K562 (cell line): ENCODE measurements at regions not wholly inside any gene's neighbourhood (a gene's known extent, or its start where the extent isn't known, plus 50 kb on each side); places are given as distances from the start of the nearest gene placed in this dataset.

ENCODE experiments used
- JUNB ChIP-seq: fragments of 450-650 bp; formaldehyde crosslinking; conservative IDR thresholded peaks from 2 replicates; pipeline ENCODE4 v1.4.0; 2020; ENCODE audit warnings: mild to moderate bottlenecking
- MEF2A ChIP-seq: IDR thresholded peaks from 2 replicates; pipeline ENCODE4 v1.6.1; 2011; ENCODE audit warnings: low read depth, mild to moderate bottlenecking, low read length, moderate library complexity; ENCODE audit not compliant: control insufficient read depth
- NFRKB ChIP-seq: fragments of 450-650 bp; IDR thresholded peaks from 2 replicates; pipeline ENCODE4 v1.6.1; 2016; ENCODE audit warnings: low read depth
- NRF1 ChIP-seq, 2 experiments: fragments of 450-650 bp; IDR thresholded peaks in 1 of 2; conservative IDR thresholded peaks in 1 of 2; 2 replicates each; pipeline ENCODE4 v1.6.1; 2014; ENCODE audit warnings: mild to moderate bottlenecking in 2 of 2
- POLR3A ChIP-seq: IDR thresholded peaks from 2 replicates; pipeline ENCODE4 v1.6.1; 2011; ENCODE audit warnings: borderline replicate concordance, mild to moderate bottlenecking, moderate library complexity; ENCODE audit not compliant: insufficient read length, insufficient read depth; ENCODE audit errors: extremely low read depth
- SREBF2 ChIP-seq: sonication (generic); formaldehyde crosslinking; IDR thresholded peaks from 2 replicates; pipeline ENCODE4 v1.4.0; 2020; ENCODE audit warnings: mild to moderate bottlenecking, missing genetic modification reagents
- ZNF699 ChIP-seq: fragments of 250-450 bp; sonication (Bioruptor Pico); IDR thresholded peaks from 2 replicates; pipeline ENCODE4 v1.8.0; 2021; ENCODE audit warnings: mild to moderate bottlenecking, moderate library complexity; ENCODE audit not compliant: insufficient replicate concordance

DNA sequence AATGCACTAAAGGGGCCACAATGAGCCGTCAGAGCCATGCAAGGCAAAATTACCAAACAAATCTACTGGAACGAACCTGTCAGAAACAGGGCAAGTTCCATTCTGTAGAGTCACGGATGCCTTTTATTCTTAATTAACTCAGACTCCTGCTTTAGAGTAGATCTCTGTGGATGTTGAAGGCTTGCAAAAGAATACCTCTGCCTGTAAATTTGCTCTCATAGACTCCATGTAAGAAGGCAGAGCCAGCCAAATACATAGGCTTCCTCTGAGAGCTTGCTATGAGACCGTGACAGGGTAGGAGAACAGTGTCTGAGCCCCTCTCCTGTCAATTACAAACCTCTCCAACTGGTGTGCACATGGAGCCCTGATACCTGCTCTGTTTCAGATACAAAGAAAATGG is 787.9 kb upstream of the POM121L12 start:
- no peak for TF ChIP-seq POLR3A
- no peak for TF ChIP-seq ZNF699 (CRISPR knock-in tag)
- TF ChIP-seq NFRKB = no peak
- no peak for TF ChIP-seq JUNB (CRISPR knock-in tag)
- TF ChIP-seq SREBF2 (CRISPR knock-in tag) = no peak
- TF ChIP-seq MEF2A = no peak
- no peak for TF ChIP-seq NRF1 (conservative IDR thresholded peaks at IDR 0.05 in 1 of 2, IDR thresholded peaks at IDR 0.05 in 1 of 2)
